ENCODE measurements at regions not wholly inside any gene's neighbourhood (a gene's known extent, or its start where the extent isn't known, plus 50 kb on each side); places are given as distances from the start of the nearest gene placed in this dataset.

GRCh38 chr18:37641573-37641972, 76.0 kb upstream of the CELF4 start:
- Histone ChIP-seq H3K4ac (ENCODE audit: low read depth in 1 of 2, low read length in 2 of 2) (no peak overlapping the region), H2AFZ (ENCODE audit: low read depth, low read length) (no peak overlapping the region), H3K4me1 (ENCODE audit: control insufficient read depth, insufficient read depth, low read depth, low read length) (no peaks in the 10 kb centered on the region), H3K14ac (ENCODE audit: low read length in 2 of 2) (no peak overlapping the region), H2AK5ac (ENCODE audit: low read length, severe bottlenecking) (no peak overlapping the region), H3K18ac (ENCODE audit: low read depth in 1 of 2, low read length in 2 of 2) (no peak overlapping the region), H3K79me1 (replicated peaks; ENCODE audit: low read length, poor library complexity, severe bottlenecking) (no peaks in the 10 kb centered on the region), H3K4me2 (ENCODE audit: low read length, poor library complexity, severe bottlenecking) (no peak overlapping the region), H2BK120ac (ENCODE audit: low read depth, low read length) (no peak overlapping the region), H4K91ac (ENCODE audit: low read length) (no peak overlapping the region), H2BK15ac (ENCODE audit: low read depth, poor library complexity, severe bottlenecking) (no peak overlapping the region), H3K9ac (ENCODE audit: low read length) (no peak overlapping the region), H3K23ac (ENCODE audit: low read length in 2 of 2) (no peak overlapping the region), H3K4me3 (ENCODE audit: insufficient read depth in 1 of 2, low read depth in 1 of 2, low read length in 2 of 2) (no peak overlapping the region), H3K9me3 (ENCODE audit: control insufficient read depth, low read length) (peaks cover 24% of the 10 kb centered on the region), H3K27me3 (ENCODE audit: control insufficient read depth in 1 of 2, insufficient read depth in 1 of 2, low read length in 2 of 2) (no peaks in the 10 kb centered on the region), H2BK5ac (ENCODE audit: low read depth, low read length, poor library complexity, severe bottlenecking) (no peak overlapping the region), H3K27ac (ENCODE audit: low read length, poor library complexity, severe bottlenecking) (no peak overlapping the region), H4K8ac (ENCODE audit: low read length) (no peak overlapping the region), H2BK12ac (ENCODE audit: low read length in 2 of 2) (no peak overlapping the region), H3K36me3 (ENCODE audit: control insufficient read depth in 1 of 2, insufficient read depth in 2 of 2, low read depth in 1 of 2, low read length in 2 of 2) (no peaks in the 10 kb centered on the region)
- 77% methylated on average over 2 of the region's 2 CpGs for WGBS
- no peak for DNase-seq

- no peak overlapping the region for H4K91ac ChIP-seq (ENCODE audit: low read length)
- H3K9me3 ChIP-seq (ENCODE audit: control insufficient read depth, low read length), result peaks cover 18% of the 10 kb centered on the region
- H2BK15ac ChIP-seq (ENCODE audit: low read depth, poor library complexity, severe bottlenecking), result no peak overlapping the region
- no peaks in the 10 kb centered on the region for H3K79me1 ChIP-seq (replicated peaks; ENCODE audit: low read length, poor library complexity, severe bottlenecking)
- H3K4me1 ChIP-seq (ENCODE audit: control insufficient read depth, insufficient read depth, low read depth, low read length), result no peaks in the 10 kb centered on the region
- no peak for DNase-seq
- H4K8ac ChIP-seq (ENCODE audit: low read length), result no peak overlapping the region
- no peaks in the 10 kb centered on the region for H3K27me3 ChIP-seq (ENCODE audit: control insufficient read depth in 1 of 2, insufficient read depth in 1 of 2, low read length in 2 of 2)
- no peak overlapping the region for H3K18ac ChIP-seq (ENCODE audit: low read depth in 1 of 2, low read length in 2 of 2)
- H3K4ac ChIP-seq (ENCODE audit: low read depth in 1 of 2, low read length in 2 of 2), result no peak overlapping the region
- no peak overlapping the region for H2AFZ ChIP-seq (ENCODE audit: low read depth, low read length)
- peak overlapping the region; percentile 37 for H3K9ac ChIP-seq (ENCODE audit: low read length)
- no peak overlapping the region for H3K4me2 ChIP-seq (ENCODE audit: low read length, poor library complexity, severe bottlenecking)
- peak overlapping the region in 1 of 2 experiments; percentile 6 for H3K4me3 ChIP-seq (ENCODE audit: insufficient read depth in 1 of 2, low read depth in 1 of 2, low read length in 2 of 2)
- no peak overlapping the region for H2AK5ac ChIP-seq (ENCODE audit: low read length, severe bottlenecking)
- H2BK120ac ChIP-seq (ENCODE audit: low read depth, low read length), result no peak overlapping the region
- no peaks in the 10 kb centered on the region for H3K36me3 ChIP-seq (ENCODE audit: control insufficient read depth in 1 of 2, insufficient read depth in 2 of 2, low read depth in 1 of 2, low read length in 2 of 2)
- H3K14ac ChIP-seq (ENCODE audit: low read length in 2 of 2), result no peak overlapping the region
- H2BK5ac ChIP-seq (ENCODE audit: low read depth, low read length, poor library complexity, severe bottlenecking), result no peak overlapping the region
- H3K27ac ChIP-seq (ENCODE audit: low read length, poor library complexity, severe bottlenecking), result no peak overlapping the region
- H3K23ac ChIP-seq (ENCODE audit: low read length in 2 of 2), result no peak overlapping the region
- H2BK12ac ChIP-seq (ENCODE audit: low read length in 2 of 2), result no peak overlapping the region
These were observed 74.9 kb upstream of the CELF4 start for GRCh38 chr18:37640504-37640903.

DNA sequence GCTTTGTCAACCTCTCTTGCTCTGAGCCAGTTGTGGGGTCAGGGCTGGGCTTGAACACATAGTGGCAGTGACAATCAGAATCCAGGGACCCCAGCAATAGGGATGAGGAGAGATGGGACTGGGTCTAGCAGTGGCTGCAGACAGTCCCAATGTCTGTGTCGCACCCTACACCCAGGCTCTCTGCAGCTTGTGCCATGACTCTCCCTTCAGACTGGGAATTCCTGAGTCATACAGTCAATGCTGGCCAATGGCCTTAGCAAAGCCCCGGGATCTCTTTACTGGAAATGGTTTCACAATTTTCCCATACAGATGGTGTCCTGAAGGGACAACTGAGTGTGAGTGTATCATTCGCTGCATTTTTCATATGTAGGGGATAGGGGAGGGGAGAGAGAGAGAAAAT, 74.2 kb upstream of the CELF4 start:
- Histone ChIP-seq H3K4me1 (ENCODE audit: control insufficient read depth, insufficient read depth, low read depth, low read length) (no peaks in the 10 kb centered on the region), H4K91ac (ENCODE audit: low read length) (no peak overlapping the region), H2BK120ac (ENCODE audit: low read depth, low read length) (no peak overlapping the region), H3K18ac (ENCODE audit: low read depth in 1 of 2, low read length in 2 of 2) (no peak overlapping the region), H2BK12ac (ENCODE audit: low read length in 2 of 2) (no peak overlapping the region), H3K14ac (ENCODE audit: low read length in 2 of 2) (no peak overlapping the region), H3K79me1 (replicated peaks; ENCODE audit: low read length, poor library complexity, severe bottlenecking) (no peaks in the 10 kb centered on the region), H4K8ac (ENCODE audit: low read length) (no peak overlapping the region), H2AFZ (ENCODE audit: low read depth, low read length) (no peak overlapping the region), H3K27me3 (ENCODE audit: control insufficient read depth in 1 of 2, insufficient read depth in 1 of 2, low read length in 2 of 2) (no peaks in the 10 kb centered on the region), H3K4ac (ENCODE audit: low read depth in 1 of 2, low read length in 2 of 2) (no peak overlapping the region), H3K23ac (ENCODE audit: low read length in 2 of 2) (no peak overlapping the region), H3K27ac (ENCODE audit: low read length, poor library complexity, severe bottlenecking) (no peak overlapping the region), H2AK5ac (ENCODE audit: low read length, severe bottlenecking) (no peak overlapping the region), H3K4me2 (ENCODE audit: low read length, poor library complexity, severe bottlenecking) (no peak overlapping the region), H3K9me3 (ENCODE audit: control insufficient read depth, low read length) (peaks cover 12% of the 10 kb centered on the region), H3K4me3 (ENCODE audit: insufficient read depth in 1 of 2, low read depth in 1 of 2, low read length in 2 of 2) (peak overlapping the region in 1 of 2 experiments; percentile 6), H2BK5ac (ENCODE audit: low read depth, low read length, poor library complexity, severe bottlenecking) (no peak overlapping the region), H3K9ac (ENCODE audit: low read length) (peak overlapping the region; percentile 37), H2BK15ac (ENCODE audit: low read depth, poor library complexity, severe bottlenecking) (no peak overlapping the region), H3K36me3 (ENCODE audit: control insufficient read depth in 1 of 2, insufficient read depth in 2 of 2, low read depth in 1 of 2, low read length in 2 of 2) (no peaks in the 10 kb centered on the region)
- no peak for DNase-seq
- 61% methylated on average over 3 of the region's 3 CpGs for WGBS

DNA sequence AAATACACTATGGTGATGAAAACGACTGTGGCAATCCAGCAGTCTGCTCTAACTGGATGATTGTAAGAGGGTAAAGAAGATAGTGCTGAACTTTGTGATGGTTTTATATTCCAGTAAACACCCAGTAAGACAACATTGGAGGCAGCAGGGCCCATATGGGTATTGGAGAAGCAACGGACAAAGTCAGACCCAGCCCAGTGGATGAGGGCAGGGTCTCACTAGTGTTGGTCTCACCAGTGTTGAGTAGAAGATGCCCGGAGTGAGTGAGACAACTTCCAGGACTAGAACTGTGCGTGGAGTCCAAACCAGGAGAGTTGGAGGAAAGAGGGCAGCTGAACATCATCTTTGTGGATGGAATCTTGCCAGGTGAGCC, 71.9 kb upstream of the CELF4 start:
- H2AFZ ChIP-seq (ENCODE audit: low read depth, low read length), result no peak overlapping the region
- H2BK15ac ChIP-seq (ENCODE audit: low read depth, poor library complexity, severe bottlenecking), result no peak overlapping the region
- no peaks in the 10 kb centered on the region for H3K9me3 ChIP-seq (ENCODE audit: control insufficient read depth, low read length)

More for the DNA sequence above, 71.9 kb upstream of the CELF4 start:
- H3K14ac ChIP-seq (ENCODE audit: low read length in 2 of 2), result no peak overlapping the region
- no peak overlapping the region for H4K8ac ChIP-seq (ENCODE audit: low read length)
- H3K23ac ChIP-seq (ENCODE audit: low read length in 2 of 2), result no peak overlapping the region
- no peak overlapping the region for H2AK5ac ChIP-seq (ENCODE audit: low read length, severe bottlenecking)
- no peak overlapping the region for H3K4ac ChIP-seq (ENCODE audit: low read depth in 1 of 2, low read length in 2 of 2)
- DNase-seq, result no peak
- H3K9ac ChIP-seq (ENCODE audit: low read length), result no peak overlapping the region
- H3K27ac ChIP-seq (ENCODE audit: low read length, poor library complexity, severe bottlenecking), result no peak overlapping the region
- WGBS, result 68% methylated on average over 4 of the region's 4 CpGs
- H3K18ac ChIP-seq (ENCODE audit: low read depth in 1 of 2, low read length in 2 of 2), result no peak overlapping the region
- H2BK12ac ChIP-seq (ENCODE audit: low read length in 2 of 2), result no peak overlapping the region
- no peaks in the 10 kb centered on the region for H3K36me3 ChIP-seq (ENCODE audit: control insufficient read depth in 1 of 2, insufficient read depth in 2 of 2, low read depth in 1 of 2, low read length in 2 of 2)
- no peak overlapping the region for H2BK5ac ChIP-seq (ENCODE audit: low read depth, low read length, poor library complexity, severe bottlenecking)
- H3K4me1 ChIP-seq (ENCODE audit: control insufficient read depth, insufficient read depth, low read depth, low read length), result no peaks in the 10 kb centered on the region
- H3K4me3 ChIP-seq (ENCODE audit: insufficient read depth in 1 of 2, low read depth in 1 of 2, low read length in 2 of 2), result no peak overlapping the region
- H3K27me3 ChIP-seq (ENCODE audit: control insufficient read depth in 1 of 2, insufficient read depth in 1 of 2, low read length in 2 of 2), result no peaks in the 10 kb centered on the region
- no peaks in the 10 kb centered on the region for H3K79me1 ChIP-seq (replicated peaks; ENCODE audit: low read length, poor library complexity, severe bottlenecking)
- H3K4me2 ChIP-seq (ENCODE audit: low read length, poor library complexity, severe bottlenecking), result no peak overlapping the region
- H4K91ac ChIP-seq (ENCODE audit: low read length), result no peak overlapping the region
- H2BK120ac ChIP-seq (ENCODE audit: low read depth, low read length), result no peak overlapping the region
